ENCODE measurements at regions not wholly inside any gene's neighbourhood (a gene's known extent, or its start where the extent isn't known, plus 50 kb on each side); places are given as distances from the start of the nearest gene placed in this dataset.

- Histone ChIP-seq H4K20me1 (ENCODE audit: control insufficient read depth, insufficient read depth) (no peaks in the 10 kb centered on the region), H3K27ac (ENCODE audit: control insufficient read depth, insufficient read depth) (no peak overlapping the region), H3K79me2 (ENCODE audit: control insufficient read depth, insufficient read depth, low read length) (no peaks in the 10 kb centered on the region), H3K4me3 (no peak overlapping the region), H3K4me1 (ENCODE audit: control insufficient read depth, insufficient read depth, low read length) (no peaks in the 10 kb centered on the region), H2AFZ (ENCODE audit: control insufficient read depth, low read depth, low read length) (no peak overlapping the region), H3K4me2 (ENCODE audit: control insufficient read depth, insufficient read depth) (no peak overlapping the region), H3K9me3 (replicated peaks; ENCODE audit: control insufficient read depth, insufficient read depth, low read length) (no peaks in the 10 kb centered on the region), H3K9ac (ENCODE audit: control insufficient read depth, insufficient read depth, low read length) (no peak overlapping the region), H3K36me3 (ENCODE audit: control insufficient read depth in 2 of 2, insufficient read depth in 2 of 2, low read length in 1 of 2) (no peaks in the 10 kb centered on the region), H3K27me3 (replicated peaks in 1 of 2; ENCODE audit: control insufficient read depth in 2 of 2, insufficient read depth in 2 of 2, low read length in 1 of 2) (no peaks in the 10 kb centered on the region)
- no peak for FAIRE-seq
- no peak for ATAC-seq
- in situ Hi-C loops (cut with MboI): no loop called here
- intact Hi-C loops (cut with micrococcal nuclease; ENCODE audit: unreplicated experiment): no loop called here
- no peak for TF ChIP-seq IKZF2 (IDR thresholded peaks at IDR 0.05)
- TF ChIP-seq IRF3 (IDR thresholded peaks at IDR 0.05): no peak
- TF ChIP-seq NFIC (IDR thresholded peaks at IDR 0.05; ENCODE audit: low read depth, low read length): no peak
- TF ChIP-seq TCF7 (IDR thresholded peaks at IDR 0.05; ENCODE audit: borderline replicate concordance): no peak
- TF ChIP-seq HCFC1 (IDR thresholded peaks at IDR 0.05; ENCODE audit: low read length): no peak
- no peak for TF ChIP-seq TAF1 (IDR thresholded peaks at IDR 0.05; ENCODE audit: borderline replicate concordance, low read depth, low read length)
- no peak for TF ChIP-seq EED (IDR thresholded peaks at IDR 0.05; ENCODE audit: low read depth)
- TF ChIP-seq, protein P1, sequence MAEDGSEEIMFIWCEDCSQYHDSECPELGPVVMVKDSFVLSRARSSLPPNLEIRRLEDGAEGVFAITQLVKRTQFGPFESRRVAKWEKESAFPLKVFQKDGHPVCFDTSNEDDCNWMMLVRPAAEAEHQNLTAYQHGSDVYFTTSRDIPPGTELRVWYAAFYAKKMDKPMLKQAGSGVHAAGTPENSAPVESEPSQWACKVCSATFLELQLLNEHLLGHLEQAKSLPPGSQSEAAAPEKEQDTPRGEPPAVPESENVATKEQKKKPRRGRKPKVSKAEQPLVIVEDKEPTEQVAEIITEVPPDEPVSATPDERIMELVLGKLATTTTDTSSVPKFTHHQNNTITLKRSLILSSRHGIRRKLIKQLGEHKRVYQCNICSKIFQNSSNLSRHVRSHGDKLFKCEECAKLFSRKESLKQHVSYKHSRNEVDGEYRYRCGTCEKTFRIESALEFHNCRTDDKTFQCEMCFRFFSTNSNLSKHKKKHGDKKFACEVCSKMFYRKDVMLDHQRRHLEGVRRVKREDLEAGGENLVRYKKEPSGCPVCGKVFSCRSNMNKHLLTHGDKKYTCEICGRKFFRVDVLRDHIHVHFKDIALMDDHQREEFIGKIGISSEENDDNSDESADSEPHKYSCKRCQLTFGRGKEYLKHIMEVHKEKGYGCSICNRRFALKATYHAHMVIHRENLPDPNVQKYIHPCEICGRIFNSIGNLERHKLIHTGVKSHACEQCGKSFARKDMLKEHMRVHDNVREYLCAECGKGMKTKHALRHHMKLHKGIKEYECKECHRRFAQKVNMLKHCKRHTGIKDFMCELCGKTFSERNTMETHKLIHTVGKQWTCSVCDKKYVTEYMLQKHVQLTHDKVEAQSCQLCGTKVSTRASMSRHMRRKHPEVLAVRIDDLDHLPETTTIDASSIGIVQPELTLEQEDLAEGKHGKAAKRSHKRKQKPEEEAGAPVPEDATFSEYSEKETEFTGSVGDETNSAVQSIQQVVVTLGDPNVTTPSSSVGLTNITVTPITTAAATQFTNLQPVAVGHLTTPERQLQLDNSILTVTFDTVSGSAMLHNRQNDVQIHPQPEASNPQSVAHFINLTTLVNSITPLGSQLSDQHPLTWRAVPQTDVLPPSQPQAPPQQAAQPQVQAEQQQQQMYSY (CRISPR knock-in tag; IDR thresholded peaks at IDR 0.05): no peak
- TF ChIP-seq NR2C1 (IDR thresholded peaks at IDR 0.05): no peak
- no TSS peak for BruUV-seq (replicated peaks)
- DNase-seq (ENCODE audit: low read depth, low spot score): no peak
- ChIA-PET CTCF (interaction anchor here (0.9 kb wide), 1 partner anchor 10 kb away, joined by 4 read pairs; no protein-coding TSS in a partner anchor), RAD21 (ENCODE audit: unreplicated experiment) (no interaction called here), POLR2A (no interaction called here), SMC1A (ENCODE audit: uncharacterized antibody, unreplicated experiment) (interaction anchor here (1.1 kb wide), 1 partner anchor 10 kb away, joined by 3 read pairs; no protein-coding TSS in a partner anchor)
- WGBS (ENCODE audit: insufficient coverage, insufficient replicate concordance, low lambda C conversion rate, missing lambda C conversion rate): 31% methylated on average over 11 of the region's 11 CpGs
Measured at GRCh38 chr5:82417776-82418607, 139.8 kb upstream of the RPS23 start.

All from GM12878 (cell line).